H1 (cell line): ENCODE measurements at regions not wholly inside any gene's neighbourhood (a gene's known extent, or its start where the extent isn't known, plus 50 kb on each side); places are given as distances from the start of the nearest gene placed in this dataset.

Experiments
- CTCF ChIA-PET: fragments of 300-600 bp; sonication (Branson Sonifier 250); formaldehyde crosslinking; loops from one replicate; lab custom pipeline; 2021; ENCODE audit not compliant: partially characterized antibody; lab: Charles Lee
- POLR2A ChIA-PET: fragments of 300-600 bp; sonication (Branson Sonifier 250); formaldehyde crosslinking; loops from one replicate; lab custom pipeline; 2021; ENCODE audit warnings: inconsistent platforms; ENCODE audit not compliant: partially characterized antibody; lab: Charles Lee
- DNase-seq, 2 experiments: peaks; one replicate each; pipeline versions ENCODE4 v3.0.0 to v3.0.0-alpha.2; 2010 to 2022; ENCODE audit warnings: low spot score in 2 of 2, low read depth in 1 of 2, mixed read lengths in 1 of 2
- FAIRE-seq: peaks from 2 replicates; lab custom pipeline; 2011; peaks lifted over from hg19 to GRCh38; lab: Jason Lieb, UNC
- H2AFZ ChIP-seq: 2 replicates; pipeline ENCODE4 v1.8.1; 2012; ENCODE audit warnings: low read length, inconsistent platforms
- H2AK5ac ChIP-seq: 2 replicates; pipeline ENCODE4 v1.6.1; 2013; ENCODE audit warnings: low read depth, low read length
- H2BK120ac ChIP-seq: replicated peaks from 2 replicates; pipeline ENCODE3; 2013; ENCODE audit warnings: low read depth, low read length, inconsistent platforms
- H2BK12ac ChIP-seq: 2 replicates; pipeline ENCODE4 v1.6.1; 2013; ENCODE audit warnings: low read depth, low read length
- H2BK15ac ChIP-seq: 2 replicates; pipeline ENCODE4 v1.6.1; 2013; ENCODE audit warnings: low read length
- H2BK20ac ChIP-seq: 2 replicates; pipeline ENCODE4 v1.6.1; 2013; ENCODE audit warnings: low read length
- H2BK5ac ChIP-seq: 2 replicates; pipeline ENCODE4 v1.6.1; 2013; ENCODE audit warnings: low read depth, low read length
- H3K14ac ChIP-seq: 2 replicates; pipeline ENCODE4 v1.6.1; 2013; ENCODE audit warnings: inconsistent platforms; ENCODE audit not compliant: insufficient read length
- H3K18ac ChIP-seq: 2 replicates; pipeline ENCODE4 v1.6.1; 2013; ENCODE audit warnings: low read length; ENCODE audit errors: extremely low read depth
- H3K23ac ChIP-seq: 2 replicates; pipeline ENCODE4 v1.6.1; 2013; ENCODE audit warnings: inconsistent platforms; ENCODE audit not compliant: insufficient read length
- H3K23me2 ChIP-seq: 2 replicates; pipeline ENCODE4 v1.6.1; 2013; ENCODE audit warnings: low read depth, low read length
- H3K27ac ChIP-seq: 2 replicates; pipeline ENCODE4 v1.6.1; 2011; ENCODE audit warnings: low read depth, low read length, inconsistent platforms
- H3K27me3 ChIP-seq, 4 experiments: replicated peaks in 1 of 4; 1 replicate in 1 of 4; 2 replicates in 3 of 4; pipeline versions ENCODE4 v1.6.1 to v1.8.1; 2011 to 2013; ENCODE audit warnings: low read length in 3 of 4, mild to moderate bottlenecking in 3 of 4, inconsistent platforms in 2 of 4, mixed read lengths in 2 of 4, moderate library complexity in 1 of 4; ENCODE audit not compliant: control insufficient read depth in 3 of 4, insufficient read depth in 3 of 4; ENCODE audit errors: extremely low read depth in 1 of 4
- H3K36me3 ChIP-seq, 4 experiments: 2 replicates each; pipeline versions ENCODE4 v1.6.1 to v1.8.1; 2011 to 2013; ENCODE audit warnings: mild to moderate bottlenecking in 4 of 4, low read length in 3 of 4, moderate library complexity in 2 of 4, control low read depth in 1 of 4, inconsistent platforms in 1 of 4; ENCODE audit not compliant: insufficient read depth in 4 of 4, control insufficient read depth in 2 of 4
- H3K4ac ChIP-seq: replicated peaks from 2 replicates; pipeline ENCODE3; 2013; ENCODE audit warnings: low read length, low read depth, mixed read lengths, inconsistent platforms; ENCODE audit not compliant: insufficient read length
- H3K4me1 ChIP-seq, 4 experiments: replicated peaks in 1 of 4; 1 replicate in 1 of 4; 2 replicates in 3 of 4; pipeline versions ENCODE4 v1.6.1 to v1.8.1; 2011 to 2013; ENCODE audit warnings: low read length in 3 of 4, inconsistent platforms in 2 of 4, mixed read lengths in 1 of 4; ENCODE audit not compliant: insufficient read depth in 4 of 4, control insufficient read depth in 3 of 4
- H3K4me2 ChIP-seq, 2 experiments: 2 replicates each; pipeline versions ENCODE4 v1.6.1 to v1.8.1; 2011 to 2013; ENCODE audit warnings: low read depth in 2 of 2, low read length in 2 of 2, control low read depth in 1 of 2, inconsistent platforms in 1 of 2, mild to moderate bottlenecking in 1 of 2; ENCODE audit not compliant: insufficient read depth in 1 of 2
- H3K4me3 ChIP-seq, 4 experiments: fragments of 200-600, 300-600 bp in 1 of 4; sonication (generic), shearing (Covaris generic), sonication (Bioruptor Twin) in 1 of 4; 2 replicates each; pipeline versions ENCODE4 v1.5.1 to v1.8.1; 2011 to 2016; ENCODE audit warnings: low read length in 4 of 4, low read depth in 3 of 4, control low read depth in 2 of 4, inconsistent platforms in 2 of 4, mild to moderate bottlenecking in 2 of 4, mixed read lengths in 1 of 4, moderate library complexity in 1 of 4; ENCODE audit not compliant: insufficient read depth in 2 of 4; ENCODE audit errors: extremely low read depth in 1 of 4
- H3K56ac ChIP-seq: replicated peaks from 2 replicates; pipeline ENCODE3; 2013; ENCODE audit warnings: low read depth, mild to moderate bottlenecking, mixed read lengths, low read length, inconsistent platforms; ENCODE audit not compliant: insufficient read length
- H3K79me1 ChIP-seq: 2 replicates; pipeline ENCODE4 v1.6.1; 2013; ENCODE audit warnings: low read depth, low read length, control low read depth
- H3K79me2 ChIP-seq, 2 experiments: 2 replicates each; pipeline versions ENCODE4 v1.6.1 to v1.8.1; 2012 to 2013; ENCODE audit warnings: low read length in 2 of 2, mild to moderate bottlenecking in 2 of 2, inconsistent platforms in 1 of 2; ENCODE audit not compliant: insufficient read depth in 2 of 2, control insufficient read depth in 1 of 2
- H3K9ac ChIP-seq, 4 experiments: replicated peaks in 1 of 4; 1 replicate in 1 of 4; 2 replicates in 3 of 4; pipeline versions ENCODE4 v1.6.1 to v1.8.1; 2011 to 2013; ENCODE audit warnings: low read depth in 3 of 4, low read length in 3 of 4, control low read depth in 2 of 4, mild to moderate bottlenecking in 2 of 4, moderate library complexity in 2 of 4, inconsistent platforms in 1 of 4; ENCODE audit errors: extremely low read depth in 1 of 4
- H3K9me3 ChIP-seq, 2 experiments: 2 replicates each; pipeline versions ENCODE4 v1.6.1 to v1.8.1; 2012 to 2013; ENCODE audit warnings: mild to moderate bottlenecking in 2 of 2, moderate library complexity in 2 of 2, control low read depth in 1 of 2, inconsistent platforms in 1 of 2, low read depth in 1 of 2, low read length in 1 of 2, mixed read lengths in 1 of 2; ENCODE audit not compliant: insufficient read depth in 2 of 2
- H4K20me1 ChIP-seq, 2 experiments: replicated peaks in 1 of 2; 2 replicates each; pipeline versions ENCODE3 to v1.8.1; 2011 to 2013; ENCODE audit warnings: inconsistent platforms in 2 of 2, low read length in 2 of 2, mild to moderate bottlenecking in 1 of 2; ENCODE audit not compliant: insufficient read depth in 2 of 2, control insufficient read depth in 1 of 2
- H4K5ac ChIP-seq: 2 replicates; pipeline ENCODE4 v1.6.1; 2013; ENCODE audit warnings: low read length, low read depth, mixed read lengths, inconsistent platforms; ENCODE audit not compliant: insufficient read length
- H4K8ac ChIP-seq: 2 replicates; pipeline ENCODE4 v1.8.0; 2013; ENCODE audit warnings: mild to moderate bottlenecking, moderate library complexity, low read length, inconsistent platforms; ENCODE audit not compliant: insufficient read depth; ENCODE audit errors: extremely low read depth
- H4K91ac ChIP-seq: replicated peaks from 2 replicates; pipeline ENCODE3; 2013; ENCODE audit warnings: low read length, mixed read lengths, inconsistent platforms; ENCODE audit not compliant: insufficient read length
- WGBS, 2 experiments: shearing (Covaris generic) in 1 of 2; methylation state at CpG; one replicate each; pipeline versions ENCODE4 v1.1.6 to v1.1.7; 2013 to 2015; ENCODE audit warnings: low lambda C conversion rate in 2 of 2, mixed read lengths in 2 of 2, inconsistent platforms in 1 of 2, low coverage in 1 of 2, missing lambda C conversion rate in 1 of 2; ENCODE audit not compliant: insufficient replicate concordance in 2 of 2, insufficient coverage in 1 of 2, insufficient read length in 1 of 2; ENCODE audit errors: extremely low coverage in 1 of 2, missing lambda C conversion rate in 1 of 2; 5-methylcytosine and 5-hydroxymethylcytosine counted together
- TF ChIP-seq, protein P1 (sequence below): fragments of 300-600 bp; sonication (generic); IDR thresholded peaks from 2 replicates; pipeline ENCODE4 v1.7.1; 2012; ENCODE audit warnings: low read length, moderate library complexity, mild to moderate bottlenecking, inconsistent platforms; ENCODE audit not compliant: insufficient replicate concordance

- Histone ChIP-seq H3K4me2 (no peak overlapping the region), H3K23ac (no peak overlapping the region), H2AK5ac (no peak overlapping the region), H3K18ac (no peak overlapping the region), H4K91ac (no peak overlapping the region), H2AFZ (no peak overlapping the region), H4K8ac (no peak overlapping the region), H4K20me1 (no peaks in the 10 kb centered on the region), H3K79me2 (no peaks in the 10 kb centered on the region), H3K79me1 (no peaks in the 10 kb centered on the region), H3K4me1 (no peaks in the 10 kb centered on the region), H3K4me3 (no peak overlapping the region), H2BK12ac (no peak overlapping the region), H4K5ac (no peak overlapping the region), H2BK20ac (no peak overlapping the region), H3K27ac (no peak overlapping the region), H3K56ac (no peak overlapping the region), H3K23me2 (no peaks in the 10 kb centered on the region), H3K36me3 (no peaks in the 10 kb centered on the region), H2BK15ac (no peak overlapping the region), H3K27me3 (no peaks in the 10 kb centered on the region), H3K9ac (no peak overlapping the region), H2BK5ac (no peak overlapping the region), H3K14ac (no peak overlapping the region), H3K9me3 (peaks cover 0 to 2% of the 10 kb centered on the region in 2 experiments; a peak in 1 of 4 replicates), H2BK120ac (no peak overlapping the region), H3K4ac (no peak overlapping the region)
- 84% methylated on average over 4 of the region's 4 CpGs; no CpG with 5 or more reads in 1 of the 2 experiments for WGBS, 2 experiments
- DNase-seq (no peak), FAIRE-seq (no peak)
- CTCF ChIA-PET: interaction anchor here (0.6 kb wide), 1 partner anchor 375 kb away, joined by 4 read pairs; no protein-coding TSS in a partner anchor
- POLR2A ChIA-PET: no interaction called here
- TF ChIP-seq, protein P1, sequence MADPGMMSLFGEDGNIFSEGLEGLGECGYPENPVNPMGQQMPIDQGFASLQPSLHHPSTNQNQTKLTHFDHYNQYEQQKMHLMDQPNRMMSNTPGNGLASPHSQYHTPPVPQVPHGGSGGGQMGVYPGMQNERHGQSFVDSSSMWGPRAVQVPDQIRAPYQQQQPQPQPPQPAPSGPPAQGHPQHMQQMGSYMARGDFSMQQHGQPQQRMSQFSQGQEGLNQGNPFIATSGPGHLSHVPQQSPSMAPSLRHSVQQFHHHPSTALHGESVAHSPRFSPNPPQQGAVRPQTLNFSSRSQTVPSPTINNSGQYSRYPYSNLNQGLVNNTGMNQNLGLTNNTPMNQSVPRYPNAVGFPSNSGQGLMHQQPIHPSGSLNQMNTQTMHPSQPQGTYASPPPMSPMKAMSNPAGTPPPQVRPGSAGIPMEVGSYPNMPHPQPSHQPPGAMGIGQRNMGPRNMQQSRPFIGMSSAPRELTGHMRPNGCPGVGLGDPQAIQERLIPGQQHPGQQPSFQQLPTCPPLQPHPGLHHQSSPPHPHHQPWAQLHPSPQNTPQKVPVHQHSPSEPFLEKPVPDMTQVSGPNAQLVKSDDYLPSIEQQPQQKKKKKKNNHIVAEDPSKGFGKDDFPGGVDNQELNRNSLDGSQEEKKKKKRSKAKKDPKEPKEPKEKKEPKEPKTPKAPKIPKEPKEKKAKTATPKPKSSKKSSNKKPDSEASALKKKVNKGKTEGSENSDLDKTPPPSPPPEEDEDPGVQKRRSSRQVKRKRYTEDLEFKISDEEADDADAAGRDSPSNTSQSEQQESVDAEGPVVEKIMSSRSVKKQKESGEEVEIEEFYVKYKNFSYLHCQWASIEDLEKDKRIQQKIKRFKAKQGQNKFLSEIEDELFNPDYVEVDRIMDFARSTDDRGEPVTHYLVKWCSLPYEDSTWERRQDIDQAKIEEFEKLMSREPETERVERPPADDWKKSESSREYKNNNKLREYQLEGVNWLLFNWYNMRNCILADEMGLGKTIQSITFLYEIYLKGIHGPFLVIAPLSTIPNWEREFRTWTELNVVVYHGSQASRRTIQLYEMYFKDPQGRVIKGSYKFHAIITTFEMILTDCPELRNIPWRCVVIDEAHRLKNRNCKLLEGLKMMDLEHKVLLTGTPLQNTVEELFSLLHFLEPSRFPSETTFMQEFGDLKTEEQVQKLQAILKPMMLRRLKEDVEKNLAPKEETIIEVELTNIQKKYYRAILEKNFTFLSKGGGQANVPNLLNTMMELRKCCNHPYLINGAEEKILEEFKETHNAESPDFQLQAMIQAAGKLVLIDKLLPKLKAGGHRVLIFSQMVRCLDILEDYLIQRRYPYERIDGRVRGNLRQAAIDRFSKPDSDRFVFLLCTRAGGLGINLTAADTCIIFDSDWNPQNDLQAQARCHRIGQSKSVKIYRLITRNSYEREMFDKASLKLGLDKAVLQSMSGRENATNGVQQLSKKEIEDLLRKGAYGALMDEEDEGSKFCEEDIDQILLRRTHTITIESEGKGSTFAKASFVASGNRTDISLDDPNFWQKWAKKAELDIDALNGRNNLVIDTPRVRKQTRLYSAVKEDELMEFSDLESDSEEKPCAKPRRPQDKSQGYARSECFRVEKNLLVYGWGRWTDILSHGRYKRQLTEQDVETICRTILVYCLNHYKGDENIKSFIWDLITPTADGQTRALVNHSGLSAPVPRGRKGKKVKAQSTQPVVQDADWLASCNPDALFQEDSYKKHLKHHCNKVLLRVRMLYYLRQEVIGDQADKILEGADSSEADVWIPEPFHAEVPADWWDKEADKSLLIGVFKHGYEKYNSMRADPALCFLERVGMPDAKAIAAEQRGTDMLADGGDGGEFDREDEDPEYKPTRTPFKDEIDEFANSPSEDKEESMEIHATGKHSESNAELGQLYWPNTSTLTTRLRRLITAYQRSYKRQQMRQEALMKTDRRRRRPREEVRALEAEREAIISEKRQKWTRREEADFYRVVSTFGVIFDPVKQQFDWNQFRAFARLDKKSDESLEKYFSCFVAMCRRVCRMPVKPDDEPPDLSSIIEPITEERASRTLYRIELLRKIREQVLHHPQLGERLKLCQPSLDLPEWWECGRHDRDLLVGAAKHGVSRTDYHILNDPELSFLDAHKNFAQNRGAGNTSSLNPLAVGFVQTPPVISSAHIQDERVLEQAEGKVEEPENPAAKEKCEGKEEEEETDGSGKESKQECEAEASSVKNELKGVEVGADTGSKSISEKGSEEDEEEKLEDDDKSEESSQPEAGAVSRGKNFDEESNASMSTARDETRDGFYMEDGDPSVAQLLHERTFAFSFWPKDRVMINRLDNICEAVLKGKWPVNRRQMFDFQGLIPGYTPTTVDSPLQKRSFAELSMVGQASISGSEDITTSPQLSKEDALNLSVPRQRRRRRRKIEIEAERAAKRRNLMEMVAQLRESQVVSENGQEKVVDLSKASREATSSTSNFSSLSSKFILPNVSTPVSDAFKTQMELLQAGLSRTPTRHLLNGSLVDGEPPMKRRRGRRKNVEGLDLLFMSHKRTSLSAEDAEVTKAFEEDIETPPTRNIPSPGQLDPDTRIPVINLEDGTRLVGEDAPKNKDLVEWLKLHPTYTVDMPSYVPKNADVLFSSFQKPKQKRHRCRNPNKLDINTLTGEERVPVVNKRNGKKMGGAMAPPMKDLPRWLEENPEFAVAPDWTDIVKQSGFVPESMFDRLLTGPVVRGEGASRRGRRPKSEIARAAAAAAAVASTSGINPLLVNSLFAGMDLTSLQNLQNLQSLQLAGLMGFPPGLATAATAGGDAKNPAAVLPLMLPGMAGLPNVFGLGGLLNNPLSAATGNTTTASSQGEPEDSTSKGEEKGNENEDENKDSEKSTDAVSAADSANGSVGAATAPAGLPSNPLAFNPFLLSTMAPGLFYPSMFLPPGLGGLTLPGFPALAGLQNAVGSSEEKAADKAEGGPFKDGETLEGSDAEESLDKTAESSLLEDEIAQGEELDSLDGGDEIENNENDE: no peak
Observed at GRCh38 chrX:39582976-39583375, 514.8 kb downstream of the BCOR start.
